ENCODE measurements at regions not wholly inside any gene's neighbourhood (a gene's known extent, or its start where the extent isn't known, plus 50 kb on each side); places are given as distances from the start of the nearest gene placed in this dataset.
A peak's percentile ranks its signal among the peaks of the same experiment; 100 is the strongest.

- H3K27me3 ChIP-seq (ENCODE audit: insufficient read depth, low read length) = no peaks in the 10 kb centered on the region
- H3K9me3 ChIP-seq (ENCODE audit: low read depth, low read length) = no peaks in the 10 kb centered on the region
- H3K79me2 ChIP-seq (ENCODE audit: insufficient read depth, low read length) = no peaks in the 10 kb centered on the region
- H3K4me3 ChIP-seq (ENCODE audit: insufficient read depth, low read length) = no peak overlapping the region
- H4K20me1 ChIP-seq (ENCODE audit: insufficient read depth, low read length) = no peaks in the 10 kb centered on the region
- no peaks in the 10 kb centered on the region for H3K4me1 ChIP-seq (ENCODE audit: insufficient read depth, low read length)
- no peaks in the 10 kb centered on the region for H3K36me3 ChIP-seq (ENCODE audit: insufficient read depth, low read length)
- H2AFZ ChIP-seq (ENCODE audit: low read length) = no peak overlapping the region
- DNase-seq (ENCODE audit: insufficient read length, low spot score, missing footprints) = no peak
- H3K4me2 ChIP-seq (ENCODE audit: insufficient read depth, low read length) = no peak overlapping the region
- H3K27ac ChIP-seq (ENCODE audit: low read depth, low read length) = no peak overlapping the region
- TF ChIP-seq, protein P1, sequence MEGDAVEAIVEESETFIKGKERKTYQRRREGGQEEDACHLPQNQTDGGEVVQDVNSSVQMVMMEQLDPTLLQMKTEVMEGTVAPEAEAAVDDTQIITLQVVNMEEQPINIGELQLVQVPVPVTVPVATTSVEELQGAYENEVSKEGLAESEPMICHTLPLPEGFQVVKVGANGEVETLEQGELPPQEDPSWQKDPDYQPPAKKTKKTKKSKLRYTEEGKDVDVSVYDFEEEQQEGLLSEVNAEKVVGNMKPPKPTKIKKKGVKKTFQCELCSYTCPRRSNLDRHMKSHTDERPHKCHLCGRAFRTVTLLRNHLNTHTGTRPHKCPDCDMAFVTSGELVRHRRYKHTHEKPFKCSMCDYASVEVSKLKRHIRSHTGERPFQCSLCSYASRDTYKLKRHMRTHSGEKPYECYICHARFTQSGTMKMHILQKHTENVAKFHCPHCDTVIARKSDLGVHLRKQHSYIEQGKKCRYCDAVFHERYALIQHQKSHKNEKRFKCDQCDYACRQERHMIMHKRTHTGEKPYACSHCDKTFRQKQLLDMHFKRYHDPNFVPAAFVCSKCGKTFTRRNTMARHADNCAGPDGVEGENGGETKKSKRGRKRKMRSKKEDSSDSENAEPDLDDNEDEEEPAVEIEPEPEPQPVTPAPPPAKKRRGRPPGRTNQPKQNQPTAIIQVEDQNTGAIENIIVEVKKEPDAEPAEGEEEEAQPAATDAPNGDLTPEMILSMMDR (IDR thresholded peaks at IDR 0.05; ENCODE audit: extremely low read depth, low read depth, low read length) = no peak
Observed at GRCh38 chr2:198968545-198968944, 489.2 kb downstream of the SATB2 start.

DNA sequence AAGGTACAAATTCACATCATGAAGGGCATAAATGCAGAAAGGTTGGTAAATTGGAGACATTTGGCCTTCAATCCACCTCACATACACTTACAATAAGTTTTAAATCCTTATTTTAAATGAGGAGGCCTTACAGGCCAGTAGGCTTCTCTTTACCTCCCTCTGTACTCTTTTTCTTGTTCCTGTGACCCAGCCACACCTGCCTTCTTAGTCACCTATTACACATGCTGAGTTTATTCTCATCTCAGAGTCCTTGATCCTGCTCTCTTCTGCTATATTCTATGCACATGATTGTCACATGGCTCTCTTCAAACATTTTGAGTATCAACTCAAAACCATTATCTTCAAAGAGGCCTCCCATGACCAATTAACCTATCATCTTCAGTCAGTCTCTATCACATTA, 491.5 kb downstream of the SATB2 start:
- H3K4me1 ChIP-seq (ENCODE audit: insufficient read depth, low read length) = no peaks in the 10 kb centered on the region

DNA sequence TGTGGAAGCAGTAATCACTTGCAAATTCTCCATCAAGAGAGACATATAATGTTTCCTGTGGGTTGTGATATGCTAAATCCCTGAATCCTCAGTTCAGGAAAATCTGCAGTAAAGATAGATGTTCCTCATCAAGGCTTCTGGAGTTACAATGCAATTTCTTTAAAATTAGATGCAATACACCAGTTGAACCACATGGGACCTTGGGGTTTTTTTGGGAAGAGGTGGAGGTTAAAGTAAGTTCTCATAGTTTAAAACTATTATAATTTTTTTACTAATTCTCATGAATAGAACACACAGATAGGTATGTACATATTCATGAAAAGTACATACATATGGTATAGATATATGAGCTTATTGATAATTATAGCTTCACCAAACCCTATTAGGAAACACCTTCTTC, 496.2 kb downstream of the SATB2 start:
- no peaks in the 10 kb centered on the region for H4K20me1 ChIP-seq (ENCODE audit: insufficient read depth, low read length)
- DNase-seq (ENCODE audit: insufficient read length, low spot score, missing footprints) = no peak
- no peaks in the 10 kb centered on the region for H3K9me3 ChIP-seq (ENCODE audit: low read depth, low read length)
- H3K27ac ChIP-seq (ENCODE audit: low read depth, low read length) = no peak overlapping the region
- H2AFZ ChIP-seq (ENCODE audit: low read length) = no peak overlapping the region
- H3K36me3 ChIP-seq (ENCODE audit: insufficient read depth, low read length) = no peaks in the 10 kb centered on the region
- no peaks in the 10 kb centered on the region for H3K27me3 ChIP-seq (ENCODE audit: insufficient read depth, low read length)
- H3K4me3 ChIP-seq (ENCODE audit: insufficient read depth, low read length) = no peak overlapping the region
- no peak overlapping the region for H3K4me2 ChIP-seq (ENCODE audit: insufficient read depth, low read length)
- TF ChIP-seq, protein P1 (IDR thresholded peaks at IDR 0.05; ENCODE audit: extremely low read depth, low read depth, low read length) = peak; percentile 16
- H3K4me1 ChIP-seq (ENCODE audit: insufficient read depth, low read length) = no peaks in the 10 kb centered on the region
- H3K79me2 ChIP-seq (ENCODE audit: insufficient read depth, low read length) = no peaks in the 10 kb centered on the region

More for the DNA sequence above, 491.5 kb downstream of the SATB2 start:
- Histone ChIP-seq H3K27me3 (ENCODE audit: insufficient read depth, low read length) (no peaks in the 10 kb centered on the region), H3K4me3 (ENCODE audit: insufficient read depth, low read length) (no peak overlapping the region), H3K36me3 (ENCODE audit: insufficient read depth, low read length) (no peaks in the 10 kb centered on the region), H3K79me2 (ENCODE audit: insufficient read depth, low read length) (no peaks in the 10 kb centered on the region), H4K20me1 (ENCODE audit: insufficient read depth, low read length) (no peaks in the 10 kb centered on the region), H3K27ac (ENCODE audit: low read depth, low read length) (no peak overlapping the region), H3K4me2 (ENCODE audit: insufficient read depth, low read length) (no peak overlapping the region), H3K9me3 (ENCODE audit: low read depth, low read length) (no peaks in the 10 kb centered on the region), H2AFZ (ENCODE audit: low read length) (no peak overlapping the region)
- TF ChIP-seq, protein P1 (IDR thresholded peaks at IDR 0.05; ENCODE audit: extremely low read depth, low read depth, low read length) = no peak
- DNase-seq (ENCODE audit: insufficient read length, low spot score, missing footprints) = no peak

- Histone ChIP-seq H3K27ac (ENCODE audit: low read depth, low read length) (no peak overlapping the region), H3K36me3 (ENCODE audit: insufficient read depth, low read length) (no peaks in the 10 kb centered on the region), H3K27me3 (ENCODE audit: insufficient read depth, low read length) (no peaks in the 10 kb centered on the region), H3K4me2 (ENCODE audit: insufficient read depth, low read length) (no peak overlapping the region), H3K79me2 (ENCODE audit: insufficient read depth, low read length) (no peaks in the 10 kb centered on the region), H3K9me3 (ENCODE audit: low read depth, low read length) (no peaks in the 10 kb centered on the region), H4K20me1 (ENCODE audit: insufficient read depth, low read length) (no peaks in the 10 kb centered on the region), H3K4me3 (ENCODE audit: insufficient read depth, low read length) (no peak overlapping the region), H3K4me1 (ENCODE audit: insufficient read depth, low read length) (no peaks in the 10 kb centered on the region), H2AFZ (ENCODE audit: low read length) (no peak overlapping the region)
- DNase-seq (ENCODE audit: insufficient read length, low spot score, missing footprints) = no peak
- TF ChIP-seq, protein P1 (IDR thresholded peaks at IDR 0.05; ENCODE audit: extremely low read depth, low read depth, low read length) = no peak
Observed at GRCh38 chr2:198957181-198957580, 500.6 kb downstream of the SATB2 start.
